ENCODE measurements at regions not wholly inside any gene's neighbourhood (a gene's known extent, or its start where the extent isn't known, plus 50 kb on each side); places are given as distances from the start of the nearest gene placed in this dataset.

GRCh38 chr3:74314696-74315095 is 299.8 kb downstream of the CNTN3 start:
- Histone ChIP-seq H3F3A (ENCODE audit: insufficient read depth, low read length, poor library complexity, severe bottlenecking) (no peaks in the 10 kb centered on the region), H3K27me3 (ENCODE audit: insufficient read depth, low read depth, low read length) (no peaks in the 10 kb centered on the region), H3K27ac (ENCODE audit: low read length) (no peak overlapping the region), H3K36me3 (ENCODE audit: insufficient read depth, low read length) (no peaks in the 10 kb centered on the region), H3K4me2 (ENCODE audit: low read length) (no peak overlapping the region), H3K9me3 (ENCODE audit: low read length) (no peaks in the 10 kb centered on the region), H4K20me1 (ENCODE audit: insufficient read depth) (no peaks in the 10 kb centered on the region), H3K4me3 (ENCODE audit: low read length) (no peak overlapping the region), H3K79me2 (replicated peaks; ENCODE audit: insufficient read depth, low read length) (no peaks in the 10 kb centered on the region), H2AFZ (ENCODE audit: low read depth, low read length) (no peak overlapping the region), H3K9ac (ENCODE audit: low read length) (no peak overlapping the region), H3K9me2 (ENCODE audit: insufficient read depth, low read length) (no peaks in the 10 kb centered on the region)
- TF ChIP-seq CTCF (IDR thresholded peaks at IDR 0.05; ENCODE audit: poor library complexity, severe bottlenecking) (no peak), REST (IDR thresholded peaks at IDR 0.05; ENCODE audit: borderline replicate concordance) (no peak), RAD21 (conservative IDR thresholded peaks at IDR 0.05) (no peak), TAF1 (IDR thresholded peaks at IDR 0.05; ENCODE audit: low read depth) (no peak), EP300 (conservative IDR thresholded peaks at IDR 0.05; ENCODE audit: poor library complexity, severe bottlenecking) (no peak), SMC3 (conservative IDR thresholded peaks at IDR 0.05; ENCODE audit: poor library complexity) (no peak), MXI1 (conservative IDR thresholded peaks at IDR 0.05; ENCODE audit: poor library complexity, severe bottlenecking) (no peak), POLR2AphosphoS5 (IDR thresholded peaks at IDR 0.05) (no peak), EZH2 (IDR thresholded peaks at IDR 0.05; ENCODE audit: borderline replicate concordance, insufficient read depth, low read length, poor library complexity, severe bottlenecking) (no peak)

GRCh38 chr3:74309716-74310115 is 304.7 kb downstream of the CNTN3 start:
- Histone ChIP-seq H3K36me3 (ENCODE audit: insufficient read depth, low read length) (no peaks in the 10 kb centered on the region), H3K27ac (ENCODE audit: low read length) (peak overlapping the region; percentile 10), H4K20me1 (ENCODE audit: insufficient read depth) (no peaks in the 10 kb centered on the region), H2AFZ (ENCODE audit: low read depth, low read length) (no peak overlapping the region), H3K4me3 (ENCODE audit: low read length) (no peak overlapping the region), H3K27me3 (ENCODE audit: insufficient read depth, low read depth, low read length) (no peaks in the 10 kb centered on the region), H3K79me2 (replicated peaks; ENCODE audit: insufficient read depth, low read length) (no peaks in the 10 kb centered on the region), H3F3A (ENCODE audit: insufficient read depth, low read length, poor library complexity, severe bottlenecking) (no peaks in the 10 kb centered on the region), H3K9me2 (ENCODE audit: insufficient read depth, low read length) (no peaks in the 10 kb centered on the region), H3K4me2 (ENCODE audit: low read length) (no peak overlapping the region), H3K9me3 (ENCODE audit: low read length) (no peaks in the 10 kb centered on the region), H3K9ac (ENCODE audit: low read length) (no peak overlapping the region)
- no peak for TF ChIP-seq REST (IDR thresholded peaks at IDR 0.05; ENCODE audit: borderline replicate concordance)
- peak; percentile 54 for TF ChIP-seq POLR2AphosphoS5 (IDR thresholded peaks at IDR 0.05)
- TF ChIP-seq TAF1 (IDR thresholded peaks at IDR 0.05; ENCODE audit: low read depth) = no peak
- TF ChIP-seq MXI1 (conservative IDR thresholded peaks at IDR 0.05; ENCODE audit: poor library complexity, severe bottlenecking) = no peak
- no peak for TF ChIP-seq SMC3 (conservative IDR thresholded peaks at IDR 0.05; ENCODE audit: poor library complexity)
- no peak for TF ChIP-seq CTCF (IDR thresholded peaks at IDR 0.05; ENCODE audit: poor library complexity, severe bottlenecking)
- peak; percentile 79 for TF ChIP-seq EP300 (conservative IDR thresholded peaks at IDR 0.05; ENCODE audit: poor library complexity, severe bottlenecking)
